ENCODE measurements at regions not wholly inside any gene's neighbourhood (a gene's known extent, or its start where the extent isn't known, plus 50 kb on each side); places are given as distances from the start of the nearest gene placed in this dataset.
A peak's percentile ranks its signal among the peaks of the same experiment; 100 is the strongest.

DNA sequence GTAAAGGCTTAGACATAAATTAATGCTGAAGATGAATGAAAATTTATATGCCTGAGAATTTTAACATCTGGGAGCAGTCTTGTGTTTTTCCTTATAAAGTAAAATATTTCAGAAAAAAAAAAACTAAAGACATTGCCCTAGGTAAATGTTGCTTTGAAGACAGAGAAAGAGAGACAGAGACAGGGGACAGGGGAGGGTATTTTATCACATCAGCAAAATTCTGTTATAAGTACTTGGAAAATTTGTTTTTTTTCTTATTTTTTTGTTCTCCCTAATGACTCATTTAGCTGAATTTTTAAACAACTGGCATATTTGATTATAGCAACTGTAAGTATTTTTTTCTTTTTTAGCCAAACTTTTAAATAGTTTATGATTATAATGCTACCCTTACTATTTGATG lies 1540.6 kb upstream of the GBE1 start:
- FAIRE-seq = no peak

GRCh38 chr3:83317605-83318004 lies 1556.2 kb upstream of the GBE1 start:
- no peak for FAIRE-seq

GRCh38 chr3:83320726-83321125 lies 1559.3 kb upstream of the GBE1 start:
- FAIRE-seq = peak; percentile 73

GRCh38 chr3:83321457-83321856 lies 1560.0 kb upstream of the GBE1 start:
- no peak for FAIRE-seq

- no peak for FAIRE-seq
Observed at GRCh38 chr3:83321891-83322290, 1560.4 kb upstream of the GBE1 start.

GRCh38 chr3:83354205-83354604 lies 1592.8 kb upstream of the GBE1 start:
- FAIRE-seq = no peak

DNA sequence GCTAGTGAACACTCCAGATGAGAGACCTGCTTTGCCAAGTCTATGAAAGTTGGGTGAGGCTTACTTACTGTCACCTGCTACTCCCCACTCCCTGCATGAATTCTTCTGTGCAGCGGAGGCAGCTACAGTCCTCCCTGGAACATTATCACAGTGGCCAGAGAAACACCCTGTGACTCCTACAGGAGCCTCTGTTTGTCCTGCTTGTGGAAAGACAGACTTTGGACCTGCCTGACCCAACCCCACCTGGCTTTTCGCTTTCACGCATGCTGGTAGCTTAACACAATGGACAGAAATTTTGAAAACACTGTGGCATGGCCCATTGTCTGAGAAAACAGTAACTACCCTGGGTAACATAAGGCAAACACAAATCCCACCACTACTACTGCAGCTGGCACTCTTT lies 1565.5 kb upstream of the CADM2 start:
- FAIRE-seq = no peak

- FAIRE-seq = no peak
Observed at GRCh38 chr3:83403927-83404326, 1554.9 kb upstream of the CADM2 start.

- FAIRE-seq = no peak
Observed at GRCh38 chr3:83426300-83426699, 1532.5 kb upstream of the CADM2 start.

DNA sequence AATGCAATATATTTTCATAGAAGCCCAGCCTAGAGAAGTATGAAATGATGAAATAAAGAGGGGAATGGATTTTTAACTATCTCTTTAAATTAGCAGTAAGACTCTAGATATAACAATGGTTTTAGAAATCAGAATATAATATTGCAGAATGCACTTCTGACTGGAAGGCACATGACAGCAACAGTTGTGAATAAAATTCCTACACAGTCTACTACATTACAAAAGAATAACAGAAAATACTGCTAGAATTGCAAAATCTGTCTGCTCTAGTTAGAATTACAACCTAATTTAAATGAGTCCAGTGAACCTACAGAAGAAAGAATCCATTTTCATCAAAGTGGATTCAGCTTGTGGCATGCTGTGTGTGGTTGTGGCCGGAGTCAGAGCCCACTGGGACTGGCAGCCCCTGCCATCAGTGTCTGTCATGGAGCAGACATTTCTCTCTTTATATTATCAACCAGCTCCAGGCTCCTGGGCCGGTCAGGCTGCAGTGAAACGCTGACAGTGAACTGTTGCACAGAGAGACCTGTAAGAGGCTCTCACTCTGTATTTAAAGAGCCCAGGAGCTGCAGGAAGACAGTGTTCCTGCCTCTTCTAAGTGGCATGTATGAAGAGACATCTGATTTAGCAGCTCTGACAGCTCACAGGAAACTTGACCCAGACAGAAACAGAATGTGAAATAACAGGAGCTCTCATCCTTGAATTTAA lies 1523.8 kb upstream of the CADM2 start:
- FAIRE-seq = no peak

DNA sequence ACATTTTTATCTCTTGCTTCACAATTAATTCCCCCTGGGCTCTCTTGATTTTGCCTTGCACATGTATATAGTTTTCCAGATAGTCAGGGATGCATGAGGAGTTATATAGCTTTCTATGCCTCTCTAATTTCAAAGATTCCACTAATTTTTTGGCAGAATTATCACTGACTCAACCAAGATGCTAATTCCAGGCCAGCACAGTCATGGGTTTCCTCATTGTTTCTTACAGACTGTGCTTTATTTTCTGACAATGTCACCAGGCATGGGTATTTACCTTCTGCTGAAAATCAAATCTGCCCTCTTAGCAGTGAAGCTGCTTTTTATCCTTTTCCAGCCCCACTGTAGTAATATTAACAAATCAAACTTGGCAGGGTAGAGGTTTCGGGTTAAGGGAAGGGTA lies 1520.6 kb upstream of the CADM2 start:
- no peak for FAIRE-seq

GRCh38 chr3:83453056-83453455 lies 1505.7 kb upstream of the CADM2 start:
- no peak for FAIRE-seq

DNA sequence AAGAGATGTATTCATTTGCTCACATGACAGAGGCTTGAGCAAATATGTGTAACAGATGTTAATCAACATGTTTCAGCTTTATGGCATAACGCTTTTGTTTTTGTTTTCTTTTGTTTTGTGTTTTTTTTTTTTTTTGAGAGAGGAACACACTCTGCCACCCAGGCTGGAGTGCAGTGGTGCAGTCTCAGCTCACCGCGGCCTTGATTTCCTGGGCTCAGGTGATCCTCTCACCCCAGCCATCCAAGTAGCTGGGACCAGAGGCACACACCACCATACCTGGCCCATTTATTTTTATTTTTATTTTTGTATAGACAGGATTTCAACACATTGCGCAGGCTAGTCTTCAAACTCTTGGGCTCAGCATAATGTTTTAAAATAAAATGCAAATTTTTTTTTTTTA lies 1504.4 kb upstream of the CADM2 start:
- FAIRE-seq = no peak

DNA sequence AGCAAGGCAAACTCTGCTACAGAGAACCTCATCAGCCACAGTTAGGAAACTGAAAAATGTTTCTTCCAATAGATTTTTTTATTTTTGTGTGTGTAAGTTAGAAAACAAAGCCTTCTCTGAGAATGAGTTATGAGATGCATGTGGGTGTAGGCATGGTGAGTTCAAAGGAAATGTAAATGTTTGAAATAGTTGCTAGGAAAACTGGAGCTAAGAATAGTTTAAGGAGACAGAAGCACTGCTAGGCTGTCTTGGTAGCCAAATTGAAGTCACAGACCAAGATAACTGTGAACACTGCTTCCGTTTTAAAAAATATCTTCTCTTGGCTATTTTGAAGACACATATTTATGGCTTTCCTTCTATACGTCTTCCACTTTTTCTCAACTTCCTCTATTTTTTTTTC lies 1501.2 kb upstream of the CADM2 start:
- FAIRE-seq = no peak

DNA sequence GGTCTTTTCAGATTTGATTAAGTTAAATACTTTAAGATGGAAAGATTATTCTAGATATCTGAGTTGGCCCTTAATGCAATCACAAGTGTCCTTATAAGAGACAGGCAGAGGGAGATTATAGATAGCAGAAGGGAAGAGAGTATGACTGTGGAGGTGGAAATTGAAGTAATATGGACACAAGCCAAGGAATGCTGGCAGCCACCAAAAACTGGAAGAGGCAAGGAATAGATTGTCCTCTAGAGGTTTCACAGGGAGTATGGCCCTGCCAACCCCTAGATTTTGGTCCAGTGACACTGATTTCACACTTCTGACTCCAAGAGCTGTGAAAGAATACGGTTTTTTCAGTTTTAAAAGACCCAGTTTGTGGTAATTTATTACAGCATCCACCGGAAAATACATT lies 1498.7 kb upstream of the CADM2 start:
- no peak for FAIRE-seq

- FAIRE-seq = no peak
Observed at GRCh38 chr3:83461411-83461810, 1497.4 kb upstream of the CADM2 start.

- no peak for FAIRE-seq
Observed at GRCh38 chr3:83477563-83477962, 1481.2 kb upstream of the CADM2 start.

DNA sequence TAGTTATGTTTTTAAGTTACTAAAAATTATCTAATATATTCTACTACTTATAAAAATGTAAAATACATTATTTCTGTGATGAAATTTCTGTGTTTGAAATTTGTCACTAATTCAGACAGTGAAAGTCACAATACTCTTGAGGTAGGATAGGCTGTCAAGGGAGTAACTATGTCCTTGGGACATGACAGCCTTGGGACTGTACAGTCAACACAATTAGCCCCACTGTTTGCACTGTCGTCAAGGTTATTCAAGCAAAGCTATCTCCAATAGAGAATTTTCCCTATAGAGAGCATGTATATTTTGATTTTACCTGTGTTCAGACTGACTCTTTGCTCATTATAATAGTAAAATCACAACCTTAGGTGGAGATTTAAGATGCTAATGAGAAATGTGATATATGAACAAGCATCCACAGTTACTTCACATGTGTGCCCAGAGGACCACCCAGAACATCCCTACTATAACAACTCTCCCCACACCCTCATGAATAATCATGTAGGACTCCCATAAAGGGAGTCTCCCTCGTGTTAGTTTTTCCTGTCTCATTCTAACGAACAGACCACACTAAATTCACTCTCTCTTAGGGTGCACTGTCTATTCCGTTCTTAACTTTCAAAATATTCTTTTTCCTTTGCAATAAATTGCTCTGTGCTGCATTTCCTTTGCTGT lies 1476.3 kb upstream of the CADM2 start:
- FAIRE-seq = no peak

- FAIRE-seq = no peak
Observed at GRCh38 chr3:83496462-83496861, 1462.3 kb upstream of the CADM2 start.

DNA sequence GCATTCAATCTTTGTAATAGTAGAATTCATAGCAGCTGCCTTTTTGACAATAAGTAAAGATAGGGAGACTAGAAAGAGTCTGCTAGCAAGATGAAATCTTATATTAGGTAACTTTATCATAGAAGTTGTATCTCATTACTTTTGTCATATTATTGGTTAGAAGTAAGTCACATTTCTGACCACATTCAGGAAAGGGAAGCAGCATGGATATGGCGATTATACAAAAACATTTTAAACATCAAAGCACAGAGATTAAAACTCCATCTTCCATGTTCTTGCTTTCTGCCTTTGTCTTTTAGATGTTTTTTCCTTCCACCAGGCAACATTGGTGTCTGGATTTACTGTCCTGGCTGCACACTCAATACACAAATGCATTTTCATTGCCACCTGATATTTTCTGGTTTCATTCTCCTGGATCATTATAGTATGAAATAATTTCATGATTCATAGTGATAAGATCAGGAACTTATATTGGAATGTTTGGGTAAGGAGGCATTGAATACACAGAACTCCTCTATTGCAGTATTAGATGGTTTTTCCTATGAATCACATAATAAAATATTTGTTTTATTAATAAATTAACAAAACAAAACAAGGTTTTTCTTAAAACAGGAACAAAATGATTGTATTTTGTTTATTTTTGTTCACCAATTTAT lies 1460.3 kb upstream of the CADM2 start:
- FAIRE-seq = no peak

- no peak for FAIRE-seq
Observed at GRCh38 chr3:83500422-83500821, 1458.4 kb upstream of the CADM2 start.

GRCh38 chr3:83500931-83501330 lies 1457.9 kb upstream of the CADM2 start:
- FAIRE-seq = no peak

DNA sequence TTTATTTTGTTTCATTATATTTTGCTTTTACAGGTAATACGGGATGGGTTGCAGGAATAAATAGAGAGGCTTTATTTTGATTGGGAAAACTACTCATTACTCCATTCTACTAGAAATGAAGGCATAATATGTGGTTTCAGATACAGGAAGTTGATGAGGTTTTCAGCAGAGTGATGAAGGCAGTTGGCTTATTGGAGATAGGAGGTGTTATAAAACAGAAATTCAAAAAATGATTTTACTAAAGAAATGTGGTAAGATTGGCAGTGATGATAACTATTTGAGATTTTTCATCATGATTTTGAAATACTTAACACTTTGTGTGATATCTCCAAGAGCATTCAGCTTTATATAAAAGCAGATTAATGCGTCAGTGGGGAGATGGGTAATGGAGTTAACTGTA lies 1445.7 kb upstream of the CADM2 start:
- no peak for FAIRE-seq

DNA sequence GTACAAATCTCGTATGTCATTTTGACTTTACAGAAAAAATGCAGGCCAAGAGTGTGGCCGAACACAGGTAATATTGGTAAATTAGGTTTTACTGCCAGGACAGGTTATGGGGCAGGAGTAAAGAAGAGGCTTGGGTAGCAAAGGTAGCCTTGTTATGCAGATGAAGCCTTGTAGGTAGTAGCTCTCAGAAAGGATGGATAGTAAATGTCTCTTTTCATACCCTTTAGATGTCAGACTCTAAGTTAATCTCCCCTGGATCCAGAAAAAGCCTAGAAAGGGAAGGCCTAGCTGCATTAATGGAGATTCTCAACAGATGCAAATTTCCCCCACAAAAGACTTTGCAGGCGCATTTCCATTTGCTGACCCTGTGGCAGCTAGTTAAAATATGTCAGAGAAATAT lies 1445.1 kb upstream of the CADM2 start:
- FAIRE-seq = no peak

Measured in islet of Langerhans (tissue), 1 donor.